GM18517 (cell line): ENCODE measurements at regions not wholly inside any gene's neighbourhood (a gene's known extent, or its start where the extent isn't known, plus 50 kb on each side); places are given as distances from the start of the nearest gene placed in this dataset.

Source experiments
- ATAC-seq: cut with Tn5 transposase; IDR thresholded peaks from one replicate; pipeline ENCODE4 v1.9.1; 2021; ENCODE audit warnings: mild to moderate bottlenecking, moderate library complexity; ENCODE audit not compliant: unreplicated experiment

DNA sequence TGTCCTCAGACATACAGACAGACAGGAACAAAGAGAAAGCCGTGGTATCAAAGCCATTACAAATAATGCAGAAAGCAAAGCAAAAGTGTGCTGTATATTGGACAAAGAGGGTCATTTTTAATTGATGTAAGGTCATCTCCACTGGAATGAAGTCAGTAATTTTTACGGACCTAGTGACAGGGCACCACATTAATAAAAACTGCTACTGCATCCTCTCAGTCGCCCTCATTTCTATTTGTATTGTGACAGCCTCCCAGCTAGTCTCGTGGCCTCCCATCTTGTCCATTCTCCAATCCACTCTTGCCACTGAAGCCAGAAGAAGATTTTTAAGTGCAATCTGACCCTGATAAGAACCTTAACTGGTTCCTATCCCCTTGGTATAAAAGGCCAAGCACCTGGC is 132.4 kb downstream of the NUAK1 start:
- ATAC-seq = no peak

DNA sequence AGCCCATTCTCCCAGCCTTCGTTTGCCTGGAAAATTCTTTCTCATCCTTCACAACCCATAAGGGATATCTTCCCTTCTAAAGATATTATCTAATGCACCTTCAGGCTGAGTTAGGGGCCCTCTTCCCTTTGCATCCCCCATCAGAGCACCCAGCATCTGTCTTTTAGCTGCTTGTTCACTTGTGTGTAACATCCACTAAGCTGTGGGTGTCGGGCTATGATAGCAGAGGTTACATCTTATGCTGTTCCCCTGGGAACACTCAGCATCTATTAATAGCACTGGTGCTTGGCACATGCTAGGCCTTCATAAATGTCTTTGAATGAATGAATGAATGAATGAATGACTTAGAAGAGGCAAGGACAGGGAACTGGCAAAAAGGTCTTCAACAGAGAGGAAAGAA is 131.8 kb downstream of the NUAK1 start:
- no peak for ATAC-seq

DNA sequence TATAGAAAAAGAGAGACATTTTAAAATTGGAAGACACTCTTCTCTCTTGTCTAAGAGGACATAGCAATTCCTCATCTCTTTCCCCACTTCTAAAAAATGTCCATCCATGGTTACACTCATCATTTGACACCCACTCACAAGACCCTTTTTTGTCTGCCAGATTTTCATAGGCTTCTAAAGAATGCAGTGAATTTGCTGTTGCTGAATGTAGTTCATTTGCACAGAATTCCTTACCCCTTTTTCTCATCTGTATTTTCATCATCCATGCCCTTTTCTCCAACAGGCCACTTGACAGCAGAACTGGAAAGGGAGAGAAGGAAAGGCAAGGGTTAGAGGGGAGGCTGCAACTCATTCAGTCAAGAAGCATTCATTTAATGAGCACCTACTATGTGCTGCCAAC is 128.0 kb downstream of the NUAK1 start:
- ATAC-seq = no peak
